NCI-H526 (cell line): ENCODE measurements at regions not wholly inside any gene's neighbourhood (a gene's known extent, or its start where the extent isn't known, plus 50 kb on each side); places are given as distances from the start of the nearest gene placed in this dataset.

Experiments
- DNase-seq, 2 experiments: peaks; one replicate each; lab custom pipeline; 2025; lab: John Stamatoyannopoulos, UW

- no peak for DNase-seq
These were observed 165.3 kb upstream of the FBXL7 start for GRCh38 chr5:15334551-15335266.

- no peak for DNase-seq
These were observed 166.9 kb upstream of the FBXL7 start for GRCh38 chr5:15333091-15333490.

GRCh38 chr5:15326932-15327331 lies 173.0 kb upstream of the FBXL7 start:
- DNase-seq: no peak

- DNase-seq: no peak
These were observed 173.5 kb upstream of the FBXL7 start for GRCh38 chr5:15326471-15326870.

- DNase-seq: no peak
These were observed 177.6 kb upstream of the FBXL7 start for GRCh38 chr5:15322421-15322820.

- no peak for DNase-seq
These were observed 178.2 kb upstream of the FBXL7 start for GRCh38 chr5:15321776-15322175.

GRCh38 chr5:15320871-15321270 lies 179.1 kb upstream of the FBXL7 start:
- no peak for DNase-seq

- no peak for DNase-seq
These were observed 194.8 kb upstream of the FBXL7 start for GRCh38 chr5:15304914-15305834.

GRCh38 chr5:15304066-15304731 lies 195.8 kb upstream of the FBXL7 start:
- no peak for DNase-seq

- DNase-seq: no peak
These were observed 199.8 kb upstream of the FBXL7 start for GRCh38 chr5:15300141-15300540.

GRCh38 chr5:15290953-15291352 lies 209.0 kb upstream of the FBXL7 start:
- DNase-seq: no peak

- DNase-seq: no peak
These were observed 213.3 kb upstream of the FBXL7 start for GRCh38 chr5:15286650-15287049.

- no peak for DNase-seq
These were observed 213.9 kb upstream of the FBXL7 start for GRCh38 chr5:15285901-15286583.

GRCh38 chr5:15284706-15285105 lies 215.3 kb upstream of the FBXL7 start:
- no peak for DNase-seq

- no peak for DNase-seq
These were observed 216.9 kb upstream of the FBXL7 start for GRCh38 chr5:15283076-15283475.

- no peak for DNase-seq
These were observed 217.4 kb upstream of the FBXL7 start for GRCh38 chr5:15282611-15283010.

- peak in 1 of 2 experiments; percentile 9 for DNase-seq
These were observed 228.4 kb upstream of the FBXL7 start for GRCh38 chr5:15271596-15271995.

GRCh38 chr5:15267966-15268365 lies 232.0 kb upstream of the FBXL7 start:
- DNase-seq: no peak

- no peak for DNase-seq
These were observed 233.1 kb upstream of the FBXL7 start for GRCh38 chr5:15266841-15267240.

- DNase-seq: no peak
These were observed 233.8 kb upstream of the FBXL7 start for GRCh38 chr5:15266229-15266628.

- DNase-seq: no peak
These were observed 236.0 kb upstream of the FBXL7 start for GRCh38 chr5:15263942-15264341.

GRCh38 chr5:15263406-15263805 lies 236.6 kb upstream of the FBXL7 start:
- no peak for DNase-seq
